ENCODE measurements at regions not wholly inside any gene's neighbourhood (a gene's known extent, or its start where the extent isn't known, plus 50 kb on each side); places are given as distances from the start of the nearest gene placed in this dataset.

DNA sequence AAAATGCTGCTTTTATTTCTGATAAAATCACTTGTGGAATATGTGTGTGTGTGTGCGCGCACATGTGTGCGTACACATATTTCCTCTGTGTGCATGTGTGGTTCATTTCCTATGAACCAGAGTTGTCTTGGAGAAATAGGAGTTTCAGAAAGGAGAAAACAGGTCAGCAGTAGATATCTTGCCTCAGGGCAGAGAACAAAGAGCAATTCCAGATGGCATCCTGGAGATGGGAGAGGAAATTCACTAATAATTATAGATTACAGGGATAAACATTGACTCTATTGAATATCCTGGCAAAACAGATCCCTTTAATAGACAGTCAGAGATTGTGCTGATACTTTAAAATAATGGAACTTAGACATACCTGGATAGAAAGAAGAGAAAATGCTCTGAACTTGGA is 298.0 kb downstream of the TRIB2 start:
- TF ChIP-seq YY1 (IDR thresholded peaks at IDR 0.05; ENCODE audit: insufficient read depth, insufficient read length) (no peak), SUZ12 (IDR thresholded peaks at IDR 0.05; ENCODE audit: extremely low read depth, insufficient read depth, insufficient read length) (no peak)

Measured in NT2/D1 (cell line).